AG09309 (cell line): ENCODE measurements at regions not wholly inside any gene's neighbourhood (a gene's known extent, or its start where the extent isn't known, plus 50 kb on each side); places are given as distances from the start of the nearest gene placed in this dataset.

Experiments
- DNase-seq: peaks from one replicate; pipeline ENCODE4 v3.0.0-alpha.2; 2010; ENCODE audit warnings: low read depth
- H3K4me3 ChIP-seq: 2 replicates; pipeline ENCODE4 v1.5.1; 2011; ENCODE audit warnings: mild to moderate bottlenecking, low read depth, low read length, moderate library complexity; ENCODE audit not compliant: control insufficient read depth
- CTCF ChIP-seq: IDR thresholded peaks from 2 replicates; pipeline ENCODE4 v1.5.1; 2011; ENCODE audit warnings: mild to moderate bottlenecking, low read depth, low read length, inconsistent platforms; ENCODE audit not compliant: insufficient read depth, control insufficient read depth; ENCODE audit errors: missing control alignments

GRCh38 chr12:97024393-97024792, 117.3 kb downstream of the NEDD1 start:
- DNase-seq, result no peak
- H3K4me3 ChIP-seq, result no peak overlapping the region
- TF ChIP-seq CTCF, result no peak

- H3K4me3 ChIP-seq, result no peak overlapping the region
- DNase-seq, result no peak
- TF ChIP-seq CTCF, result no peak
These were observed 119.8 kb downstream of the NEDD1 start for GRCh38 chr12:97026901-97027300.

- no peak for TF ChIP-seq CTCF
- no peak overlapping the region for H3K4me3 ChIP-seq
- DNase-seq, result no peak
These were observed 120.4 kb downstream of the NEDD1 start for GRCh38 chr12:97027482-97027881.

- no peak for TF ChIP-seq CTCF
- DNase-seq, result no peak
- no peak overlapping the region for H3K4me3 ChIP-seq
These were observed 131.1 kb downstream of the NEDD1 start for GRCh38 chr12:97038131-97038530.

GRCh38 chr12:97038834-97039233, 131.8 kb downstream of the NEDD1 start:
- no peak for TF ChIP-seq CTCF
- no peak overlapping the region for H3K4me3 ChIP-seq
- DNase-seq, result no peak

GRCh38 chr12:97046901-97047300, 139.8 kb downstream of the NEDD1 start:
- no peak overlapping the region for H3K4me3 ChIP-seq
- TF ChIP-seq CTCF, result no peak
- DNase-seq, result no peak

GRCh38 chr12:97047361-97047760, 140.3 kb downstream of the NEDD1 start:
- DNase-seq, result no peak
- H3K4me3 ChIP-seq, result no peak overlapping the region
- no peak for TF ChIP-seq CTCF
